SK-N-SH treated with all-trans-retinoic acid at 6 μM for 48 hours (cell line): ENCODE measurements at regions not wholly inside any gene's neighbourhood (a gene's known extent, or its start where the extent isn't known, plus 50 kb on each side); places are given as distances from the start of the nearest gene placed in this dataset.

Experiments
- ATAC-seq: fragments of 200-7000 bp; cut with Tn5 transposase; 3 replicates; pipeline ENCODE4 v1.9.1; 2020; ENCODE audit warnings: mild to moderate bottlenecking, moderate library complexity
- ARNTL ChIP-seq: fragments of 450-650 bp; formaldehyde crosslinking; IDR thresholded peaks from 2 replicates; pipeline ENCODE4 v1.5.0; 2020; ENCODE audit warnings: low read depth, mild to moderate bottlenecking, moderate library complexity, borderline replicate concordance
- BACH2 ChIP-seq: fragments of 250-450 bp; sonication (Bioruptor Pico); IDR thresholded peaks from 2 replicates; pipeline ENCODE4 v1.9.0; 2021; ENCODE audit warnings: mild to moderate bottlenecking, borderline replicate concordance
- CSDC2 ChIP-seq: fragments of 250-450 bp; sonication (Bioruptor Pico); IDR thresholded peaks from 2 replicates; pipeline ENCODE4 v1.5.0; 2020; ENCODE audit warnings: mild to moderate bottlenecking, moderate library complexity
- ESRRG ChIP-seq: fragments of 250-450 bp; sonication (Bioruptor Pico); IDR thresholded peaks from 2 replicates; pipeline ENCODE4 v1.6.1; 2021; ENCODE audit warnings: mild to moderate bottlenecking
- GLIS3 ChIP-seq: fragments of 250-450 bp; sonication (Bioruptor Pico); IDR thresholded peaks from 2 replicates; pipeline ENCODE4 v1.5.0; 2020; ENCODE audit warnings: mild to moderate bottlenecking, moderate library complexity
- ISL1 ChIP-seq: fragments of 250-450 bp; sonication (Bioruptor Pico); IDR thresholded peaks from 2 replicates; pipeline ENCODE4 v2.1.2; 2022; ENCODE audit warnings: mild to moderate bottlenecking, moderate library complexity
- OSR1 ChIP-seq: fragments of 250-450 bp; sonication (Bioruptor Pico); IDR thresholded peaks from 2 replicates; pipeline ENCODE4 v1.8.0; 2022; ENCODE audit warnings: moderate library complexity, mild to moderate bottlenecking, inconsistent platforms
- POU6F1 ChIP-seq: fragments of 250-450 bp; sonication (Bioruptor Pico); IDR thresholded peaks from 2 replicates; pipeline ENCODE4 v1.8.0; 2021; ENCODE audit warnings: low read depth, mild to moderate bottlenecking, moderate library complexity, borderline replicate concordance
- PPARA ChIP-seq: fragments of 250-450 bp; sonication (Bioruptor Pico); IDR thresholded peaks from 2 replicates; pipeline ENCODE4 v1.5.0; 2020; ENCODE audit warnings: mild to moderate bottlenecking, borderline replicate concordance
- RARB ChIP-seq: fragments of 250-450 bp; sonication (Bioruptor Pico); IDR thresholded peaks from 2 replicates; pipeline ENCODE4 v1.8.0; 2021; ENCODE audit warnings: mild to moderate bottlenecking, moderate library complexity
- TCF4 ChIP-seq: fragments of 250-450 bp; sonication (Bioruptor Pico); IDR thresholded peaks from 2 replicates; pipeline ENCODE4 v1.8.0; 2021; ENCODE audit warnings: mild to moderate bottlenecking, moderate library complexity, borderline replicate concordance
- TOX ChIP-seq: fragments of 250-450 bp; sonication (Bioruptor Pico); IDR thresholded peaks from 2 replicates; pipeline ENCODE4 v1.8.0; 2021; ENCODE audit warnings: mild to moderate bottlenecking, moderate library complexity, borderline replicate concordance
- ZC3H10 ChIP-seq: fragments of 250-450 bp; sonication (Bioruptor Pico); IDR thresholded peaks from 2 replicates; pipeline ENCODE4 v1.5.1; 2021; ENCODE audit warnings: mild to moderate bottlenecking, moderate library complexity
- ZFP3 ChIP-seq: fragments of 250-450 bp; sonication (Bioruptor Pico); IDR thresholded peaks from 2 replicates; pipeline ENCODE4 v1.5.0; 2020; ENCODE audit warnings: mild to moderate bottlenecking, moderate library complexity
- ZFP30 ChIP-seq: fragments of 450-650 bp; formaldehyde crosslinking; IDR thresholded peaks from 2 replicates; pipeline ENCODE4 v1.5.0; 2022; ENCODE audit warnings: mild to moderate bottlenecking, moderate library complexity
- ZNF565 ChIP-seq: fragments of 450-650 bp; formaldehyde crosslinking; conservative IDR thresholded peaks from 2 replicates; pipeline ENCODE4 v1.5.0; 2020; ENCODE audit warnings: low read depth, mild to moderate bottlenecking, moderate library complexity
- ZNF70 ChIP-seq: fragments of 450-650 bp; formaldehyde crosslinking; IDR thresholded peaks from 2 replicates; pipeline ENCODE4 v1.5.0; 2020; ENCODE audit warnings: mild to moderate bottlenecking, moderate library complexity
- TF ChIP-seq, protein P1 (sequence below): fragments of 250-450 bp; sonication (Bioruptor Pico); IDR thresholded peaks from 2 replicates; pipeline ENCODE4 v1.5.1; 2021; ENCODE audit warnings: mild to moderate bottlenecking, moderate library complexity
- TF ChIP-seq, protein P2 (sequence below): fragments of 250-450 bp; sonication (Bioruptor Pico); IDR thresholded peaks from 2 replicates; pipeline ENCODE4 v1.5.0; 2020; ENCODE audit warnings: mild to moderate bottlenecking, moderate library complexity

GRCh38 chrX:19280636-19281035, 63.1 kb upstream of the PDHA1 start:
- TF ChIP-seq ISL1 (CRISPR knock-in tag) (no peak), OSR1 (CRISPR knock-in tag) (no peak), ARNTL (CRISPR knock-in tag) (no peak), ZNF565 (CRISPR knock-in tag) (no peak), POU6F1 (CRISPR knock-in tag) (no peak), BACH2 (CRISPR knock-in tag) (no peak), CSDC2 (CRISPR knock-in tag) (no peak), TCF4 (CRISPR knock-in tag) (no peak), ZFP3 (CRISPR knock-in tag) (no peak)
- TF ChIP-seq, protein P1, sequence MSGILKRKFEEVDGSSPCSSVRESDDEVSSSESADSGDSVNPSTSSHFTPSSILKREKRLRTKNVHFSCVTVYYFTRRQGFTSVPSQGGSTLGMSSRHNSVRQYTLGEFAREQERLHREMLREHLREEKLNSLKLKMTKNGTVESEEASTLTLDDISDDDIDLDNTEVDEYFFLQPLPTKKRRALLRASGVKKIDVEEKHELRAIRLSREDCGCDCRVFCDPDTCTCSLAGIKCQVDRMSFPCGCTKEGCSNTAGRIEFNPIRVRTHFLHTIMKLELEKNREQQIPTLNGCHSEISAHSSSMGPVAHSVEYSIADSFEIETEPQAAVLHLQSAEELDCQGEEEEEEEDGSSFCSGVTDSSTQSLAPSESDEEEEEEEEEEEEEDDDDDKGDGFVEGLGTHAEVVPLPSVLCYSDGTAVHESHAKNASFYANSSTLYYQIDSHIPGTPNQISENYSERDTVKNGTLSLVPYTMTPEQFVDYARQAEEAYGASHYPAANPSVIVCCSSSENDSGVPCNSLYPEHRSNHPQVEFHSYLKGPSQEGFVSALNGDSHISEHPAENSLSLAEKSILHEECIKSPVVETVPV (CRISPR knock-in tag), result no peak
- TF ChIP-seq, all 23 proteins: peak for 0
- ATAC-seq, result no peak

- TF ChIP-seq RARB (no peak), ZNF70 (CRISPR knock-in tag) (no peak), TOX (CRISPR knock-in tag) (no peak)
- no peak for ATAC-seq
Observed at GRCh38 chrX:19281256-19281655, 62.5 kb upstream of the PDHA1 start.

GRCh38 chrX:19283597-19284339, 60.0 kb upstream of the PDHA1 start:
- TF ChIP-seq OSR1 (CRISPR knock-in tag) (no peak), ESRRG (no peak), RARB (no peak), ISL1 (CRISPR knock-in tag) (no peak), ZFP3 (CRISPR knock-in tag) (no peak), ARNTL (CRISPR knock-in tag) (no peak), ZFP30 (no peak), ZNF565 (CRISPR knock-in tag) (no peak), PPARA (CRISPR knock-in tag) (no peak), ZC3H10 (no peak), GLIS3 (no peak), CSDC2 (CRISPR knock-in tag) (no peak), TOX (CRISPR knock-in tag) (no peak), POU6F1 (CRISPR knock-in tag) (no peak), ZNF70 (CRISPR knock-in tag) (no peak), TCF4 (CRISPR knock-in tag) (no peak)
- TF ChIP-seq, protein P1 (CRISPR knock-in tag), result no peak
- TF ChIP-seq, protein P2, sequence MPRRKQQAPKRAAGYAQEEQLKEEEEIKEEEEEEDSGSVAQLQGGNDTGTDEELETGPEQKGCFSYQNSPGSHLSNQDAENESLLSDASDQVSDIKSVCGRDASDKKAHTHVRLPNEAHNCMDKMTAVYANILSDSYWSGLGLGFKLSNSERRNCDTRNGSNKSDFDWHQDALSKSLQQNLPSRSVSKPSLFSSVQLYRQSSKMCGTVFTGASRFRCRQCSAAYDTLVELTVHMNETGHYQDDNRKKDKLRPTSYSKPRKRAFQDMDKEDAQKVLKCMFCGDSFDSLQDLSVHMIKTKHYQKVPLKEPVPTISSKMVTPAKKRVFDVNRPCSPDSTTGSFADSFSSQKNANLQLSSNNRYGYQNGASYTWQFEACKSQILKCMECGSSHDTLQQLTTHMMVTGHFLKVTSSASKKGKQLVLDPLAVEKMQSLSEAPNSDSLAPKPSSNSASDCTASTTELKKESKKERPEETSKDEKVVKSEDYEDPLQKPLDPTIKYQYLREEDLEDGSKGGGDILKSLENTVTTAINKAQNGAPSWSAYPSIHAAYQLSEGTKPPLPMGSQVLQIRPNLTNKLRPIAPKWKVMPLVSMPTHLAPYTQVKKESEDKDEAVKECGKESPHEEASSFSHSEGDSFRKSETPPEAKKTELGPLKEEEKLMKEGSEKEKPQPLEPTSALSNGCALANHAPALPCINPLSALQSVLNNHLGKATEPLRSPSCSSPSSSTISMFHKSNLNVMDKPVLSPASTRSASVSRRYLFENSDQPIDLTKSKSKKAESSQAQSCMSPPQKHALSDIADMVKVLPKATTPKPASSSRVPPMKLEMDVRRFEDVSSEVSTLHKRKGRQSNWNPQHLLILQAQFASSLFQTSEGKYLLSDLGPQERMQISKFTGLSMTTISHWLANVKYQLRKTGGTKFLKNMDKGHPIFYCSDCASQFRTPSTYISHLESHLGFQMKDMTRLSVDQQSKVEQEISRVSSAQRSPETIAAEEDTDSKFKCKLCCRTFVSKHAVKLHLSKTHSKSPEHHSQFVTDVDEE (CRISPR knock-in tag), result no peak
- ATAC-seq, result no peak
